MG63 (cell line): ENCODE measurements at regions not wholly inside any gene's neighbourhood (a gene's known extent, or its start where the extent isn't known, plus 50 kb on each side); places are given as distances from the start of the nearest gene placed in this dataset.

Source experiments
- DNase-seq: peaks from one replicate; pipeline ENCODE4 v3.0.0-alpha.2; 2020
- H3K27me3 ChIP-seq: fragments of 250-450 bp; sonication (Bioruptor Pico); 2 replicates; pipeline ENCODE4 v1.5.1; 2020; ENCODE audit warnings: mild to moderate bottlenecking, moderate library complexity
- H3K36me3 ChIP-seq: fragments of 250-450 bp; sonication (Bioruptor Pico); 2 replicates; pipeline ENCODE4 v1.5.1; 2020; ENCODE audit warnings: mild to moderate bottlenecking, moderate library complexity
- H3K4me3 ChIP-seq: fragments of 250-450 bp; sonication (Bioruptor Pico); 2 replicates; pipeline ENCODE4 v1.5.1; 2020; ENCODE audit warnings: mild to moderate bottlenecking, moderate library complexity
- H3K9me3 ChIP-seq: fragments of 250-450 bp; sonication (Bioruptor Pico); 2 replicates; pipeline ENCODE4 v1.5.1; 2020; ENCODE audit warnings: mild to moderate bottlenecking, moderate library complexity

GRCh38 chr1:65734979-65735378 lies 57.7 kb upstream of the PDE4B start:
- DNase-seq, result no peak
- H3K36me3 ChIP-seq, result no peaks in the 10 kb centered on the region
- no peaks in the 10 kb centered on the region for H3K27me3 ChIP-seq
- no peak overlapping the region for H3K4me3 ChIP-seq
- H3K9me3 ChIP-seq, result no peaks in the 10 kb centered on the region

- H3K36me3 ChIP-seq, result no peaks in the 10 kb centered on the region
- H3K4me3 ChIP-seq, result no peak overlapping the region
- no peaks in the 10 kb centered on the region for H3K27me3 ChIP-seq
- H3K9me3 ChIP-seq, result 0 out of 2 replicates have a peak, but pooled peaks cover 2% of the 10 kb centered on the region
- DNase-seq, result no peak
These were observed 50.7 kb upstream of the PDE4B start for GRCh38 chr1:65741993-65742392.
